Aorta (tissue), 5 donors: ENCODE measurements at regions not wholly inside any gene's neighbourhood (a gene's known extent, or its start where the extent isn't known, plus 50 kb on each side); places are given as distances from the start of the nearest gene placed in this dataset.

Source experiments
- ATAC-seq: fragments of 200-7000 bp; cut with Tn5 transposase; one replicate; pipeline ENCODE4 v1.9.1; 2022; ENCODE audit warnings: moderate library complexity; ENCODE audit not compliant: low FRiP score
- DNase-seq, 2 donors: peaks; one replicate each; pipeline ENCODE4 v3.0.0-alpha.2; 2020
- H3K27ac ChIP-seq, 2 donors: one replicate each; pipeline ENCODE4 v1.5.1; 2013; ENCODE audit warnings: low read length in 2 of 2, mild to moderate bottlenecking in 2 of 2, moderate library complexity in 2 of 2, control low read depth in 1 of 2, inconsistent platforms in 1 of 2, low read depth in 1 of 2
- H3K27me3 ChIP-seq, 2 donors: one replicate each; pipeline ENCODE4 v1.6.1; 2013; ENCODE audit warnings: control low read depth in 1 of 2, low read length in 1 of 2, mild to moderate bottlenecking in 1 of 2, moderate library complexity in 1 of 2; ENCODE audit not compliant: insufficient read depth in 2 of 2, control insufficient read depth in 1 of 2
- H3K36me3 ChIP-seq, 2 donors: one replicate each; pipeline ENCODE4 v1.6.1; 2013; ENCODE audit warnings: control low read depth in 1 of 2, low read length in 1 of 2, mild to moderate bottlenecking in 1 of 2; ENCODE audit not compliant: insufficient read depth in 2 of 2, control insufficient read depth in 1 of 2
- H3K4me1 ChIP-seq, 2 donors: one replicate each; pipeline ENCODE4 v1.6.1; 2013; ENCODE audit warnings: low read length in 2 of 2, control low read depth in 1 of 2, mild to moderate bottlenecking in 1 of 2, moderate library complexity in 1 of 2; ENCODE audit not compliant: insufficient read depth in 2 of 2, control insufficient read depth in 1 of 2
- H3K4me3 ChIP-seq, 2 donors: one replicate each; pipeline ENCODE4 v1.5.1; 2013; ENCODE audit warnings: low read length in 2 of 2, control low read depth in 1 of 2, mild to moderate bottlenecking in 1 of 2
- H3K9me3 ChIP-seq: one replicate; pipeline ENCODE4 v1.6.1; 2013; ENCODE audit warnings: mild to moderate bottlenecking, low read length; ENCODE audit not compliant: control insufficient read depth
- WGBS, 2 donors: extraction: QIAGEN DNeasy Blood & Tissue Kit; methylation state at CpG; one replicate each; pipeline ENCODE4 v1.1.7; 2013; 5-methylcytosine and 5-hydroxymethylcytosine counted together
- intact Hi-C, 2 donors: fragments of 100-400 bp; cut with DNase I; formaldehyde crosslinking; loops; one replicate each; pipeline versions ENCODE4 v1.14.2 to v1.15.0; 2022
- donor health status: healthy with polysubstance abuse.
- donor health status: Bipolar disorder and iron deficiency.
- donor health status: DM: no; HTN: no; CAD: no.
- donor health status: DM: no; HTN: no; CAD: no.
- donor health status: DM: yes; HTN: yes; CAD: no.

GRCh38 chr12:126355346-126355745 lies 1290.1 kb downstream of the AACS start:
- H3K36me3 ChIP-seq, result no peaks in the 10 kb centered on the region
- no peaks in the 10 kb centered on the region for H3K4me1 ChIP-seq
- H3K27ac ChIP-seq, result no peak overlapping the region
- H3K9me3 ChIP-seq, result peaks cover 1% of the 10 kb centered on the region
- WGBS, 2 donors, result 83 to 86% methylated on average over 2 of the region's 2 CpGs
- no peak for ATAC-seq
- DNase-seq, result no peak
- H3K4me3 ChIP-seq, result no peak overlapping the region
- intact Hi-C loops, result no loop called here
- no peaks in the 10 kb centered on the region for H3K27me3 ChIP-seq

GRCh38 chr12:126358806-126359205 lies 1293.6 kb downstream of the AACS start:
- no peak for ATAC-seq

GRCh38 chr12:126359216-126359615 lies 1294.0 kb downstream of the AACS start:
- Histone ChIP-seq H3K27me3 (no peaks in the 10 kb centered on the region), H3K4me1 (no peaks in the 10 kb centered on the region), H3K9me3 (peaks cover 3% of the 10 kb centered on the region), H3K27ac (no peak overlapping the region), H3K36me3 (no peaks in the 10 kb centered on the region), H3K4me3 (no peak overlapping the region)
- intact Hi-C loops, result no loop called here
- DNase-seq (no peak), ATAC-seq (no peak)
- 88% methylated on average over 3 of the region's 3 CpGs for WGBS, 2 donors

More at GRCh38 chr12:126358806-126359205, 1293.6 kb downstream of the AACS start:
- Histone ChIP-seq H3K9me3 (peaks cover 3% of the 10 kb centered on the region), H3K27ac (no peak overlapping the region), H3K27me3 (no peaks in the 10 kb centered on the region), H3K4me1 (no peaks in the 10 kb centered on the region), H3K4me3 (no peak overlapping the region), H3K36me3 (no peaks in the 10 kb centered on the region)
- intact Hi-C loops, result no loop called here
- WGBS, 2 donors, result 90 to 93% methylated on average over 5 of the region's 5 CpGs
- no peak for DNase-seq

- Histone ChIP-seq H3K27me3 (no peaks in the 10 kb centered on the region), H3K4me3 (no peak overlapping the region), H3K4me1 (no peaks in the 10 kb centered on the region), H3K36me3 (no peaks in the 10 kb centered on the region), H3K27ac (no peak overlapping the region), H3K9me3 (peaks cover 2% of the 10 kb centered on the region)
- intact Hi-C loops, result no loop called here
- ATAC-seq (no peak), DNase-seq (no peak)
- 88 to 90% methylated on average over 3 of the region's 3 CpGs for WGBS, 2 donors
Measured at GRCh38 chr12:126361804-126362203, 1296.6 kb downstream of the AACS start.

- ATAC-seq (no peak), DNase-seq (no peak)
- H3K4me3 ChIP-seq, result no peak overlapping the region
- no peaks in the 10 kb centered on the region for H3K27me3 ChIP-seq
- H3K36me3 ChIP-seq, result no peaks in the 10 kb centered on the region
- H3K27ac ChIP-seq, result no peak overlapping the region
- intact Hi-C loops, result no loop called here
- no peaks in the 10 kb centered on the region for H3K4me1 ChIP-seq
- WGBS, 2 donors, result 83% methylated on average over 5 of the region's 5 CpGs
- peaks cover 2% of the 10 kb centered on the region for H3K9me3 ChIP-seq
Measured at GRCh38 chr12:126362493-126362892, 1297.3 kb downstream of the AACS start.

GRCh38 chr12:126362964-126363363 lies 1297.7 kb downstream of the AACS start:
- Histone ChIP-seq H3K4me3 (no peak overlapping the region), H3K27ac (no peak overlapping the region), H3K36me3 (no peaks in the 10 kb centered on the region), H3K4me1 (no peaks in the 10 kb centered on the region), H3K9me3 (peaks cover 2% of the 10 kb centered on the region), H3K27me3 (no peaks in the 10 kb centered on the region)
- no peak for DNase-seq
- 61 to 71% methylated on average over 9 of the region's 9 CpGs for WGBS, 2 donors
- no peak for ATAC-seq
- intact Hi-C loops, result no loop called here

GRCh38 chr12:126369487-126370463 lies 1304.5 kb downstream of the AACS start:
- Histone ChIP-seq H3K27me3 (no peaks in the 10 kb centered on the region), H3K9me3 (no peaks in the 10 kb centered on the region), H3K4me3 (no peak overlapping the region), H3K36me3 (no peaks in the 10 kb centered on the region), H3K27ac (no peak overlapping the region), H3K4me1 (peaks cover 0 to 3% of the 10 kb centered on the region in 2 donors)
- ATAC-seq (no peak), DNase-seq (no peak)
- intact Hi-C loops, result no loop called here
- WGBS, 2 donors, result 28% methylated on average over 3 of the region's 3 CpGs

- DNase-seq, result no peak
- no peak for ATAC-seq
- H3K9me3 ChIP-seq, result peaks cover 5% of the 10 kb centered on the region
- no peaks in the 10 kb centered on the region for H3K4me1 ChIP-seq
- H3K27ac ChIP-seq, result no peak overlapping the region
- H3K4me3 ChIP-seq, result no peak overlapping the region
- intact Hi-C loops, result no loop called here
- H3K27me3 ChIP-seq, result no peaks in the 10 kb centered on the region
- no peaks in the 10 kb centered on the region for H3K36me3 ChIP-seq
- 72 to 80% methylated on average over 3 of the region's 3 CpGs for WGBS, 2 donors
Measured at GRCh38 chr12:126383506-126383905, 1318.3 kb downstream of the AACS start.

GRCh38 chr12:126384026-126384564 lies 1318.9 kb downstream of the AACS start:
- Histone ChIP-seq H3K27ac (no peak overlapping the region), H3K36me3 (no peaks in the 10 kb centered on the region), H3K4me1 (no peaks in the 10 kb centered on the region), H3K9me3 (peaks cover 4% of the 10 kb centered on the region), H3K27me3 (no peaks in the 10 kb centered on the region), H3K4me3 (no peak overlapping the region)
- DNase-seq (no peak), ATAC-seq (no peak)
- 43 to 63% methylated on average over 2 of the region's 2 CpGs for WGBS, 2 donors
- intact Hi-C loops, result no loop called here
